ENCODE measurements at regions not wholly inside any gene's neighbourhood (a gene's known extent, or its start where the extent isn't known, plus 50 kb on each side); places are given as distances from the start of the nearest gene placed in this dataset.

DNA sequence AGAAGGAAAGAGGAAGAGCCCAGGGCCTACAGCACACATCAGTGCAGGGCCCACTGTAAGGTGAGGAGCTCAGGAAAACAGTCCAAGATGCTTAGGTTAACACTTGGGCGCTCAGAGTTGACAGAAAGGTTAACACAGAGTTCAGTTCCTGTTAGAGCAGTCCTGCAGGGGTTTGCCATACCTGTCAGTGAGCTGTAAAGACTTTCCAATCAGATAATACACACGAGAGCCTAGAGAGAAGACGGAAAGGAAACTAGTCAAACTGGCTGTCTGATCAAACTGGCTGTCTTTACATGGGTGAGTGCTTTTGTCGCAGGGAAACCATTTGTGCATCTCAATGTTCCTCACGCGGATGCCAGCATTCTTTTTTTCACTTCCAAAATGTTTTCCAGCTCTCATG lies 61.4 kb upstream of the ARHGEF26 start:
- no peak for DNase-seq (ENCODE audit: low read depth in 2 of 2)

DNA sequence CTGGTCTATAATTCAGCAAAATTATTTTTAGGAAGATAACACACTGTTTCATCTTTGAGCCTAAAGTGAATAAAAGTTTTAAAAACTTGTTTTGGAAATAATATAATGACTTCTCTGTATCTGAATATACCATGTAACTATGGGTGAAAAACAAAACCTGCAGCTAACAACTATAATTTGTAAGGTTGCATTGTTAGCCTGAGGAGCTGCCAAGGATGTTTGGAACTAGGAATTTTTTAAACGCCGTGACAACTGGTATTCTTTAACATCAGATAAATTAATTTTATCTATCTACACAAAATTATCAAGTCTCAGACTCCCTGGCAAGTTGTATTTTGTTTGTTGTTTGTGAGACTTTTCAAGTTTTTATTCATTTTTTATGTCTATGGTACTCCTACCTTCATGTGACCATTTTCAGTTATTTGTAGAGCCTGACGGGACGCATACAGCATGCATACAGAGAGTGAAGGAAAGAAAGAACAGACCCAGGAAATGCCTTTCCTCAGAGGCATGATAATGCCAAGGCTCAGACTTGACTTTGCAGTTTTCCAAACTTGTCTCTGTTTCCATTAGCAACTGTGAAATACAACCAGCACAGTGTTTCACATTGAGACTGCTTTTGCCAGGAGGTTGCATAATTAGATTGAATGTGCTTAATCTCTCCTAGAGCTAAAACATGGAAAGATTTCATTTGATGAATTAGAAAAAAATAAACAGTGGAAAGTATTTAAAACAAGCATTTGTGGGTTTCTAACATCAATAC lies 60.8 kb upstream of the ARHGEF26 start:
- DNase-seq (ENCODE audit: low read depth in 2 of 2), result no peak

DNA sequence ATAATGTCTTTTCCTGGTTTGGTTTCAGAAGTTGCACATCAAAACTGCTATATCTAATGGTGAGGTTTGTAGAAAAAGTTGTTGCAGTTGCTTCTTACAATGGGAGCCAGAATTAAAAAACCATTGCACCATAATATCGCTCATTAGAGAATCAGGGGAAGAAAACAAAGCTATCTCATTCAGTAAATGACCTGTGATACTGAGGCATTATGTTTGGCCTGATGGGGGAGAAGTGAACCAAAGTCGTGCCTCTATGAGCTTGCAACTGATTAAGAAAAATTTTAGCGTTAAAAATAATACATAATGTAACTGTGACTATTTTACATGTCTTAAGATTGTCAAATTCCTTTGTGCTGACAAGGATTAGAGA lies 60.2 kb upstream of the ARHGEF26 start:
- no peak for DNase-seq (ENCODE audit: low read depth in 2 of 2)

DNA sequence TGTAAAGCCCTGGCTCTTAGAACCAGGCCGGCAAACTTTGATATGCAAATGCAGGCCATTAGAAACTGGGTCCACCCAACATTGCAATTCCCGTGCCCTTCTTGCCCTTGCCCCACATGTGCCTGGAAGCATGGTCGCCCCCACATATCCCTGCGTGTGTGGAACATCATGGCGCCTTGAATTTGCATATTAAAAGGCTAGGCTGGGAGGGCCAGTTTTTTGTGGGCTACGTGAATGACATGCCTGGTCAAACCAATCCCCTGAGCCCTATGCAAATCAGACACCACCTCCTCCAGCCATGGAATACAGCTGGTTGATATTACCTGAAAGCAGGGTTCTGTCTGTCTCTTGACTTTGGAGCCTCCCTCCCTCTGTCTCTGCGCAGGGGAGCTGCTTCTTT lies 58.7 kb upstream of the ARHGEF26 start:
- no peak for DNase-seq (ENCODE audit: low read depth in 2 of 2)

DNA sequence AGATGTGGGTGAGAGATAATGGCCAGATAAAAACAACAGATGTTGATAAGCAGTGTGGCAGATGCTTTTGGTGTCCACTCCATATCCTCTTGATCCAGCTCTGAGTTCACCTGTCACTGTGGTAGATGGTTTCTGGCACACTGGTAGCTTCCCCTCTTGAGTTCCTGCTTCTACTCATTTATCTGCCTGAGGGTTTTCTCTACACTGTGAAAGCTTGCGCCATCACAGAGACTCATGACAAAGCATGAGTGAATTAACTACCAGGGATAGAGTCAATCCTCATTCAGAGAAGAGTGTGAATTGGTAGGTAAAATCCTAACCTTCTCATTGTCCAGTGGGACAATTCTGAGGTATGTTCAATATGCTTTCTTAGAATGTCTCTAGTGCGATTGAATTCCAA lies 50.0 kb upstream of the ARHGEF26 start:
- DNase-seq (ENCODE audit: low read depth in 2 of 2), result no peak
